ENCODE measurements at regions not wholly inside any gene's neighbourhood (a gene's known extent, or its start where the extent isn't known, plus 50 kb on each side); places are given as distances from the start of the nearest gene placed in this dataset.

DNA sequence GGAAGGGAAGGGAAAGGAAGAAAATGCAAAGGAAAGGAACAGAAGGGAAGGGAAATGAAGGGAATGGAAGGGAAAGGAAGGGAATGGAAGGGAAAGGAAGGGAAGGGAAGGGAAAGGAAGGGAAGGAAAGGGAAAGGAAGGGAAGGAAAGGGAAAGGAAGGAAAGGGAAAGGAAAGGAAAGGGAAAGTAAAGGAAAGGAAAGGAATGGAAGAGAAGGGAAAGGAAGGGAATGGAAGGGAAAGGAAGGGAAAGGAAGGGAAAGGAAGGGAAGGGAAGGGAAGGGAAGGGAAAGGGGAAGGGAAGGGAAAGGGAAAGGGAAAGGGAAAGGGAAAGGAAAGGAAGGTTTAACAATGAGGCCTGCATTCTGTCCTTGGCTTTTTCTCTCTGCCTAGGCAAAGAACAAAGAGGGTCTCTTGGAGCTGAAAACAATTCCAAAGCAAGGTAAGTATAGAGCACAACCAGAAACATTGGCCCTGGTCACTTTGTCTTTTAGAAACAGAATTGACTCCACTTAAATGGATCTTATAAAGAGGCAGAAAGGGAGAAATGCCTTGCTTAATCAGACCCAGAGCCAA is 525.9 kb upstream of the TMPO start:
- DNase-seq: no peak

DNA sequence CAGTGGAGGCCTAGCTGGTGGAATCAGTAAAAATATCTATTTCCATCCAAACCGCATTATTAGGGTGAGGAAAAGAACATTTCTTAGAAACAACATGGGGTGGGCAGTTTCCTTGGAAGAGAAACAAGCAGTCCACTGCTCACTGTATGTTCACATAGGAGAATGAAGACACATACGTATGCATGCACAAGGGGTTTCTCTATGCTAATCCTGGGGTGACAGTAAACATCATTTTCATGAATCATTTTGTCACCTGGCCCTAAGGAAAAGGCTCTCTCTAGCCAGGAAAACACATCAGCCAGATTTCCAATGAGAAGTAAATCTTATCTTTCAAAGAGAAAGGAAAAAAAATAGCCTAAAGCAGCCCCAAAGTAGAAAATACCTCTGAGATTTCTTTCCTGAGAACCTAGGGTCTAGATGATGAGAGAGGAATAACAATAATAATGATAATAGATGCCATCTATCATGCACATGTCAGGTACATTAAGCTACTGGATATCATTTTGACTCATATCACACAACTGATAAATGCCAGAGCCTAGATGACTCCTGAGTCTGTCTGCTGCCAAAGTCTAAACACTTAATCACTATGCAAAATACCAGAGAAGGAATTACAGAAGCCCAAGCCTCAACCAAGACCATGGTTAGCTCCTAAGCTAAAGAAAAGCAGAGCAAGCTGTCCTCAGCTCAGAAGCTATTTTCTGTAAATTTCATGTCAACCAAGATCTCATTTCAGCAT is 520.5 kb upstream of the TMPO start:
- DNase-seq: no peak

DNA sequence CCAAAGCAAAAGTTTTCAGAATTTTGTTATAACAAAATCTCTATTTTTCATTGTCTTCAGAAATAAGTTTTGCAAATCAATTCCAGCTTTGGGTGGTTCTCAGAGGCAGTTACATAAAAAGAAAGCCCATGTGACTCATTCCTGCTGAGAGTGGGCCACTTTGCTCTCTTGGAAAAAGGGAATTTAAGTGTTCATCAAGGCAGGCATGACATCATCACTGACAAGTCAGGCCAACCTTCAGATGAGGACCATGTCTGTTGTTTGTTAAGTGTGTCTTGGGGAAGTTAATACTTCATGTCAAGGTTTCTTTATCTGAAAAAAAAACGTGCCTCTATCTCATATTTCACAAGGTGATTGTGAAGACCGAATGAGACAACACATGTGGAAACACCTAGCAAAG is 519.8 kb upstream of the TMPO start:
- DNase-seq: no peak

DNA sequence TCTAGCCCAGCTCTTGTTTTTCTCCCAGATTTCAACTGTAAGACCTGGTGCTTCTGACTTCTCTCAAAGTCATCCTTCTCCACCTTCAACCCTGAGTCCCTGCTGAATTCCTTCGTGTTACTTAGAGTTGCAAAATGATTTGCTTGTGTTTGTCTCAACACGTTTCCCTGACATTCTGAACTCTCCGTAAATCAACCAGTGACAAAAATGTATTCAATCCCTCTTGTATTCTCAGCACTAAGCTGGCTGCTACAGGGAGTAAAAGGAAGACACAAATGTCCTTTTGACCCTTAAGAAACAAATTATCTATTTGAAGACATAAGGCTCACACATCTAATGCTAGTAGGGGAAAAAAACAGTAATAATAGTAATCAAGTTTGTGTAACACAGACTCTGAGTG is 514.0 kb upstream of the TMPO start:
- DNase-seq: no peak

DNA sequence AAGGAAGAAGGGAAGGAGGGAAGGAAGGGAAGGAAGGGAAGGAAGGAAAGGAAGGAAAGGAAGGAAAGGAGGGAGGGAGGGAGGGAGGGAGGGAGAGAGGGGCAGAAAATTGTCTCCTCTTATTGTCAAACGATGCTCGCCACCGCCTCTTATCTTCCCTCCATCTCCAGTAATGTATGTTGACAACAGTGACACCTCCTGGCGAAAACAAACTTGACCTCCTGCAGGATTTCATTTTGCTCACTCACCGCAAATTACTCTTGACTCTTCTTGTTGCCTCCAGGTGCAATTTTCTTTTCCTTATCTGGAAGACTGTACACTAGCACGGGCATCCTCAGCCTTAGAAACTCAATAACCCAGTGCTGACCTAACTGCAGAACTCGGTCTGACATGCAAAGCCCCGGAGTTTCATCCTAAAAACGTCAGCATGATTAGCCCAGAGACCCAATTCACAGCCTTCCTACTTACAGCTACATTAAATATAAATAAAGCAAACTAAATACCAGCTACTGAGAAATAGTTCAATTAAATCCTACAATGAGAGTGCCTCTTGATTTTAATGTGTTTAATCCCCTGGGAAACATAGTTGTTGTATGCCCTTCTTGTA is 512.4 kb upstream of the TMPO start:
- DNase-seq: peak; percentile 43

DNA sequence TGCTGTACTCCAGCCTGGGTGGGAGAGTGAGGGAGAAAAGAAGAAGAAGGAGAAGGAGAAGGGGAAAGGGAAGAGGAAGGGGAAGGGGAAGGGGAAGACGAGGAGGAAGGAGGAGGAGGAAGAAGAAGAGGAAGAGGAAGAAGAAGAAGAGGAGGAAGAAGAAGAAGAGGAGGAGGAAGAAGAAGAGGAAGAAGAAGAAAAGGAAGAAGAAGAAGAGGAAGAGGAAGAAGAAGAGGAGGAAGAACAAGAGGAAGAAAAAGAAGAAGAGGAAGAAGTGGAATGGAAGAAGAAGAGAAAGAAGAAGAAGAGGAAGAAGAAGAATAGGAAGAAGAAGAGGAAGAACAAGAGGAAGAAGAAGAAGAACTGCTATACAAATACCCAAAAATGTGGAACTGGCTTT is 507.4 kb upstream of the TMPO start:
- no peak for DNase-seq

DNA sequence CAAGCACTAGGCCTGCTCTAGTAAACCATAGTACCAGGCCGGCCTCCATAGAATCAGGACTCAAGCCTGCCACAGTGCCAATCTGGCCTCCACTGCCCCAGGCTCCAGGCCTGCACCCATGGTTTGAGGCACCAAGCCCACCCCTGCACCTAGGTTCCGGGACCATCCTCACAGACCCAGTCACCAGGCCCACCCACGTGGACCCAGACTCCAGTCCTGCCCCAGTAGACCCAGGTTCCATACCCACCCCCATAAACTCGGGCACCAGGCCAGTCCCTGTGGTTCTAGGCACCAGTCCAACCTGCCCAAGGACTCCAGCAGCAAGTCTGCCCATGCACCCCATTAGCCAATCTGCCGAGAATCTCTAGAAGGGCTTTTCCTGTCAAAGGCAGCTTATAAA is 501.8 kb upstream of the TMPO start:
- no peak for DNase-seq

DNA sequence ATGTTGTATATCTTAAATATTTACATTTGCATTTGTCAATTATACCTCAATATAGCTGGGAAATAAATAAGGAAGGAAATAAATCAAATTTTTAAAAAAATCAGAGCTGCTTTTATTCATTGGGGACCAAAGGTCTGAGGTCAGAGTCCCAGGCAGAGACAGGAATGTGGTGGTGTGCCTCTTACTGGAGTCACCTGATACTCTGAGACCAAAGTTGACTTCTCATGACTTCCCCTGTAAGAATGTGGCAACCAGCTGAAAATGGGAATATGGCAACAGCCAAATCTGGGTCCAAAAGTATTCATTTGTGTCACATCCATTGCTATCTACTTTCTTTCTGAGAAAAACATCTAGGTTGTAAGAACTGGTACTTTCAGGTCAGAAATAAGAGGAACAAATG is 496.6 kb upstream of the TMPO start:
- DNase-seq: no peak

DNA sequence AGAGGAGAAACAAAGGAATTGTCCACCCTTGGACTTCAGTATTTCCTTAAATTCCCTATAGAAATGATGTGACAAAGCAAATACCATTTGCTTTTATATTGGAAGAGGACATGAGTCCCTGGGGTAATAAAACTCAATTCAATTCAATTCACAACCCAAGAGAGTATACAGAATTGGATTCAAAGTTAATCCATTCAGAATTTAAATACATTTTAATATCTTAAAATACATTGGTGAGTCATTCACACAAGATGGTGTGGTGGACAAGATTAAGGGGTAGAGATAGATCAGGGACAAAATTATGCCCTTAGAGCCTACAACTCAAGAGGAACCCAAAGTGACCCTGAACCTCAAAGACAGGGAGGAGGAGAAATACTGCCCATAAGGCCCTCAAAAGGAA is 495.0 kb upstream of the TMPO start:
- no peak for DNase-seq

DNA sequence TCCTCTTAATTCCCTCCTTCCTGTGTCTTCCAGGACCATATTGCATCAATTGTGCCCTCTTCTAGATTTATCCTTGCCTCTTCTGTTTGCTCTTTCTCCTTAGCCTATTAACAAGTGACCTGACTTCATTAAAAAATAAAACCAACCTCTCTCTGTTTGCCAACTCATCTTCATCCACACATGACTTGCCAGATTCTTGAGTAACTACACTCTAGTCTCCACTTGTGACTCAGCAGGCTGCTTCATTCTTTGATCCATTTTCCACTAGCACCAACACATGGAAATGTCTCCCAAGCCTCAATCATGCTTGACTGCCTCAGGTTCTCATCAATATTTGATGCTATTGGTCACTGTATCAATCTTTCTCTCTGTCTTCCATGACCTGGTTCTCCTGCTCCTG is 492.4 kb upstream of the TMPO start:
- no peak for DNase-seq

DNA sequence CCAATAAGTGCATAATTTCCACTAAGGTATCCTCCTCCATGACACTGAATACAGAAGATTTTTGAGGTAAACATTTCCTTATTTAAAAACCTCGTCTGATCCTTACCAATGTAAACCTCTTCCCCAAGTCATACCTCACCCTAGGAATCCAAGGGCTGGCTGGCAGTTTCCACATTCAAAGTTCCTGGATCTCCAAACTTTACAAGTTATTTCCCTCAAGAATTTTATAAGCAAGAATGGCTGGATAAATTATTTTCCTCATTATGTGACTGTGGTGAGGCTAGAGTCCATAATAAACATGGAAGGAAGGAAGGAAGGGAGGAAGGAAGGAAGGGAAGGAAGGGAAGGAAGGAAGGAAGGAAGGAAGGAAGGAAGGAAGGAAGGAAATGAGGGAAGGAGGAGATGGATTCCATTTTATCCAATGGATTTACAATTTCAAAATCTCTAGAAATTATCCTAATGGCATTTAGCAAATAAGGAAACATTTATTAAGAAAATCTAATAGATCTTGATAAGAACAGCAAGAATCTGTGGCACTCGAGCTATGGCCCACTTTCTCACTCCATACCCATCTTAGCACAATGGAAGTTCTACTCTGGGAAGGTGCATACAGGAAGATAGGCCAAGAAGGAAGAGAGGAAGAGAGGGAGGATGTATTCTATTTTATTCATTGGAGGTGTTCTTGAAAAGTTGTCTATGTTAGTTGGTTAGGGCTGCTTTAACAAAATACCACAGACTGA is 477.8 kb upstream of the TMPO start:
- DNase-seq: no peak

DNA sequence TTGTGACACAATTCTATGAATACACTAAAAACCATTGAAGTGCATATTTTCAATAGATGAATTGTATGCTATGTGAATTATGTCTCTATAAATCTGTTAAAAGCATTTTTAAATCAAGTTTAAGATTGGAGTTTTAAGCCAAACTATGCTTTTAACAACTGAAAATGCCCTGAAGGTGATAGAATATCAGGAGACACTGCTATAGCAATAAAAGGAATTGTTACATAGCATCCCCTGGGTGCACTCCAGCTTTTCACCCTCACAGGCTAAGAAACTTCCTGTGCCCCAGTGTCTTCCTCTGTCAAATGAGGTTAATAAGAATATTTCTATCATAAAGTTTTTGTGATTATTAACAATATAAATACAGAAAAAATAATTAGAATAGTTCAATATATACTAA is 472.7 kb upstream of the TMPO start:
- no peak for DNase-seq

DNA sequence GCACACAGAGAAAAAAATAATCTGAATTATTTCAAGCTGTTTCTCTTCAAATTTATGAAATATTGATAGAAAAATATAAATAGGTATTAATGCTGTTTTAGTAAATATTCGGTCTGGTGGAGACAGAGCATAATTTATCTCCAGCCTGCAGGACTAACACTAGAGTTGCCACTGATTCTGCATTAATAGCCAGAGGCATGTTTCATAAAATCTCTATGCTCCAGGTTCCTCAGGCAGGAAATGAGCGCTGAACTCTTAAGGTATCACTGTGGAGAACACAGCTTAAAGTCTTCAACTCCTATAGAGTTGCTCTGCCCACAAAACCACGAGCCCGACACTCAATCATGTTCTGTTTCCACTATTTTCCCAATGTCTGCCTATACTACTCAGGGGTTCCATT is 470.0 kb upstream of the TMPO start:
- DNase-seq: no peak

DNA sequence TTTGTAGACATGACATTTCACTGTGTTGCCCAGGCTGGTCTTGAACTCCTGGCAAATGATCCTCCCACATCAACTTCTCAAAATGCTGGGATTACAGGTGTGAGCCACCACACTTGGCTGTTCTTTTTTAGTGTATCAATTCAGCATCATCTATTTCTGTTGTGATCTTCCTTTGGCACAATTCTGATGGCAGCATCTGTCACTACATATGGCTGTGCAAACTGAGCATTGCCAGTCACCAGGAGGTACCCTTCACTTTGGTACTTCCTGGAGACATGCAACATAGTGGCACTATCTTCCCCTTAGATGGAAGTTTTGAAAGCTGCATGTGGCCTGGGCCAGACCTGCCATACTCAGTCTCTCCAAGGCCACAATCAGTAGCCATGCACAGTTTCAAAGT is 467.1 kb upstream of the TMPO start:
- no peak for DNase-seq

DNA sequence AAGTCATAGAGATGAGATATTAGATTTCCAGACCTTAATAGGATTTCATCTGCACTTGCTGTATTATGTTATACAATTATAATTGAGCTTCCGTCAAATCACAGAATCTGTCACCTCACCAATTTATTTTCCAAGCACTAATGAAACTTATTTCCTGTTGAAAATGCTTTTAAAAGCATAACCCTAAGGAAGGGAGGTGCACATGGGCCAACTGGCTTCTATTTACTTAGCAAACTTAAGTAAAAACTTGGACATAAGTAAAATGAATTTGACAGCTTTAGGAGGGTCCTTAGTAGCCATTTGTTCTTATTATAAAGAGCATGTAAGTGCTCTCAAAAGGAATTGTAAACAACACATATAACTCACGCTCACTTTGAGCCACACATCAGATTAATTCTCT is 462.2 kb upstream of the TMPO start:
- DNase-seq: no peak

DNA sequence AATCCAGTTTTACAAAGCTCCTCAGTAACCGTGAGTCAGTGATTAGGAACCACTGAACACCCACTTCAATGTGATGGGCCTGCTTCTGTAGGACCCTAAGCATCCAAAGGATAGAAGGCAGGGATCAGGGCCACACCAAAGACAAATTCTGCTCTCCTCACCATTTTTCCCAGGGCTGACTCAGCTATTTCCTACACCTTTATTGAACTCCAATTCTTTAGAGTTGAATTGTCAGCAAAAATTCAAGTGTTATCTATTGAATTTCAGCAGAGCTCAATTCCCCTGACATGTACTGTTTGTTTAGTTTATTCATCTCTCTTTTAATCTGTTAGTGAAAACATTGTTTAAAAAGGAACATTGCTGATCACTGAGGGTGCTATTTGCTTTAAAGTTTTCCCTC is 457.7 kb upstream of the TMPO start:
- DNase-seq: no peak

DNA sequence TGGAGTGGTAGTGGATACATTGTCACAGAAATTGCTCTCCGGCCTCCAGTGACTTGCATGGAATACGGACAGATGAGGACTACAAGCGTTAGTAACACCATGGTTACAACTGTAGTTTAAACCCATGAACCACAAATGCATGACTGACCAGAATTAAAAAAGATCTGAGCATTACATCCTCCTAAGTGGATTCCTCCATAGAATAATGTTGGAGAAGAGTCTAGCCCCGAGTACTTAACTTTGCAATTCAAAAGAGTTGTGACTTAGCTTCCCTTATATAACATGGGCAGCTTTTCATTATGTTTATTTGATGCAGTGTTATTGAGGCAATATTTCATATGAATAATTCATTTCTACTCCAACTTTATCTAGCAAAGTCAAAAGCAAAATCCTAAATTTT is 457.2 kb upstream of the TMPO start:
- DNase-seq: no peak

DNA sequence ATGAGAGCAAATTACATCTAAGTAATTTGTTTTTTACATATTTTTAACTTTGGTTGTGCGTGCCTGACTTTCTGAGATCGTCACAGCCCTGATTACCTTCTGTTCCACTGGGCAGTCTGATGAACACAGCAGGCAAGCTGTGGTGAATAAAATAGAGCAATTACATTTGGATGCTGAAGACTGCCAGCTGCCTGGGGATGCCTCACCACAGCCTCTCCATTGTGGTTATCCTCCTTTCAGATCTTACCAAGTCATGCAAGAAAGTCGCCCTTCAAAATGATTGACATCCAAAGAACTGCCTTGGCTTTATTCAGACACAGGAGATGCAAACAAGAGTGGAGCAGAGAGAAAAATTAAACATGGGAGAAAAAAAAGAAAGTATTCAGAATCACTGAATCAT is 456.6 kb upstream of the TMPO start:
- DNase-seq: no peak

DNA sequence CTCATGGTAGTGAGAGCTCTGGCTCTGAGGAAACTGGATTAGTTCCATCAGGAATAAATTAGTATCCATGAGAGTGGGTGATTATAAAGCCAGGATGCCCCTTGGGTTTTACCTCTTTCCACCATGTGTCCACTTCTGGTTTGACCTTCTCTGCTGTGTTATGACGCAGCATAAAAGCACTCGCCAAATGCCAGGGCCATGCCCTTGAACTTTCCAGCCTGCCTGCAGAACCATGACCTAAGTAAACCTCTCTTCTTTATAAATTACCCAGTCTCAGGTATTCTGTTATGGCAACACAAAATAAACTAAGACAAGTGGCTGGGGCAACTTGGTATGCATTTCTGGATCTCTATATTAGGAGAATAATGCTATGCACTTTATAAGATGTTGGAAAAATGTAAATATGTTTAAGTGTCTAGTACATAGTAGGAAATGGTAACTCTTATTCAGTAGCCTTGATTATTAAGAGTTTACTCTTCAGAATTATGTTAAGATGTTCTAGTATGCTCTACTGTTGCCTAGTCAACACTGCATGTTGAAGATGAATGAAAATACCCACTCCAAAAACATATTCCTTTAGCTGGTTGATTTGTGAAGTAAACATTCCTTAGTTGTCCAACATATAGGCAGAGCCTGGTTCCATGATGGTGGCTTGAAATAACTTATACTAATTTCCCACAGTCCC is 455.6 kb upstream of the TMPO start:
- DNase-seq: no peak

DNA sequence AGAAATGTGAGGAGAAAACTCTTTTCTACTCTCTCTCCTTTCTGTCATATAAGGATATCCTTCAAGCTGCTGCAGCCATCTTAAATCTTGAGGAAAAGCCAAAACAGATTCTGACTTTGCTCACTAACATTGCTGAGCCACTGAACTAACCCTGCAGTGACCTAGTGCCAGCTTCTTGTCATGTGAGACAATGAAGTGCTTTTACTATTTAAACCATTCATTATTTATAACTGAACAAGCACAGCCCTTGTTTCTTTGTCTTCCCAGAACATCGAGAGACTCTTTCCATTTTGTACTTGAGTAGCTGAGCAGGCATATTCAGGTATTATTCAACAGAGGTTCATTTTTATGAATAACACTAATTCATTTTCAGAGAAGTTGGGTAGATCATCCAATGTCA is 455.0 kb upstream of the TMPO start:
- no peak for DNase-seq

DNA sequence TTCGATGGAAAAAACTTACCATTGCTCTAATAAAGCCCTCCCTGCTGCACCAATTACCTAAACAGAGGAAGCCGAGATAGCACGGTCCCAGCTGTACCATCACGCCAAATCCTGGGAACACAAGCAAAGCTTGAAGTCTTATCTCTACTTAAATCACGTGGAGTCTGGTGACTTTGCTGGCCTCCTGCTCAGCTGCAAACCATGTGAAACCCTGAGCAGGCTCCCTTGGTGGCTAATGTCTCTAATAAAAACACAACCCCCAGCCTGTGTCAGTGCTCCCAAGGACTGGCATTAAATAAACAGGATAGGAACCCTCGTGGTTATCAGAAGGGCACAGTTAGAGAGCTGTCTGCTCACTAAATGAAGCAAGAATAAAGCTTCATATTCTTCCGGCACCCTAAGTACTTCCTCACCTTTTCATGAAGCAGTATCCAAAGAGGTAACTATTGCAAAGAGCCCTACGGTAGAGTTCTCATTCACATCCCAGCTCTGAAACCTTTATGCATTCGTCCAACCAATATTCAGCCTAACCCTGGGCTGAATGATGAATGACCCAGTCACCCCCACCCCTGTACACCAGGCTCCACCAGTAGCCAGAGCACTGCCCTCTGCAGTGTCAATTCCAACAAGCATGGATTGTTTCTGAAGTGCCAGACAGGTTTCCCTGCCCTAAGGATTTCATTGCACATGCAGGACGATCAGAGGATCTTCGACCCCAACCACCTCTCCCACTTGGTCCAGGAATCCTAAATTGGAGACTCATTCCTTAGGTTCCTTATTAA is 452.7 kb upstream of the TMPO start:
- no peak for DNase-seq

DNA sequence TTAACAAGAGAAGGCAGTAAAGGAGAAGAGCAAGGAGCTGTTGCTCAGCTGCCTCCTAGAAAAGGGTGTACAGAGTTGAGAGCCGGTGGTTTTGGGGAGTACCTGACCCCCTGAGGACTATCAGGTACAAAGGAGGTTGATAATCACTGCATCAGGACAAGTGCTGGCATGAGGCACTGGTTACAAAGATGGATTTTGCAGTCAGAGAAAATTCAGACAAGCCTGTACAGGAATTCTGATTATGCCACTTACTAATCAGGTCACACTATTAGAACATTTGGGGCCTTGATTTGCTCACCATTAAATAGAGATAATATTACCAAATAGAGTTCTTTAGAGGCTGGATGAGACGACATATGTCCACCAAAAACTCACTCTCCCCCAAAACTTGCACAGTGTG is 450.9 kb upstream of the TMPO start:
- no peak for DNase-seq

DNA sequence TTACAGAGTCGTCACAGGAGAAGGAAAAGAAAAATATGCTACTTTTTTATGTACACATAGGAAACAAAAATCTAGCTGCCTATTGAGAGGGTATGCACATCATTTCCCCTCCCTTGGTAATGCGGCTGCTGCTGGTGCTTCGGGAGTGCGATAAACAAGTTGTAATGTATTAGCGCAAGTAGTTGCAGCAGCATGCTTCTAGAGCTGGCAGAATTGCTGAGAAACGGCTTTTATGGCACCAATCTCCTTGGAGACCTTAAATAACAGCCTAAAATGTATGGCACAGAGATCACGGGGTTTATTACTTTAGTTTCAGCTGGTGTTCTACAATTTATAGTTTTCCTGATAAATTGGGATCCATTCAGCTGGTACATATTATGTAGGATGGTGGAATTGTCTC is 447.6 kb upstream of the TMPO start:
- DNase-seq: no peak
